ENCODE measurements at regions not wholly inside any gene's neighbourhood (a gene's known extent, or its start where the extent isn't known, plus 50 kb on each side); places are given as distances from the start of the nearest gene placed in this dataset.

GRCh38 chr2:122635686-122636085 is 880.2 kb downstream of the TSN start:
- Histone ChIP-seq H3K9ac (replicated peaks in 1 of 4; ENCODE audit: extremely low read depth in 1 of 4, low read depth in 3 of 4, low read length in 3 of 4) (no peak overlapping the region), H2BK120ac (replicated peaks; ENCODE audit: low read depth, low read length) (no peak overlapping the region), H4K8ac (ENCODE audit: extremely low read depth, insufficient read depth, low read length) (no peak overlapping the region), H2AFZ (ENCODE audit: low read length) (peak overlapping the region; percentile 79; the same call in 1 of the 2 replicates), H3K4me3 (ENCODE audit: extremely low read depth in 1 of 4, insufficient read depth in 2 of 4, low read depth in 3 of 4, low read length in 4 of 4) (no peak overlapping the region), H2BK15ac (ENCODE audit: low read length) (no peak overlapping the region), H3K23me2 (ENCODE audit: low read depth, low read length) (no peaks in the 10 kb centered on the region), H3K9me3 (ENCODE audit: insufficient read depth in 2 of 2, low read depth in 1 of 2, low read length in 1 of 2) (no peaks in the 10 kb centered on the region), H3K4ac (replicated peaks; ENCODE audit: insufficient read length, low read depth, low read length) (no peak overlapping the region), H2BK5ac (ENCODE audit: low read depth, low read length) (no peak overlapping the region), H2BK20ac (ENCODE audit: low read length) (no peak overlapping the region), H4K5ac (ENCODE audit: insufficient read length, low read depth, low read length) (no peak overlapping the region), H3K79me2 (ENCODE audit: control insufficient read depth in 1 of 2, insufficient read depth in 2 of 2, low read length in 2 of 2) (no peaks in the 10 kb centered on the region), H3K27me3 (replicated peaks in 1 of 4; ENCODE audit: control insufficient read depth in 3 of 4, extremely low read depth in 1 of 4, insufficient read depth in 3 of 4, low read length in 3 of 4) (no peaks in the 10 kb centered on the region), H3K14ac (ENCODE audit: insufficient read length) (no peak overlapping the region), H3K4me1 (replicated peaks in 1 of 4; ENCODE audit: control insufficient read depth in 3 of 4, insufficient read depth in 4 of 4, low read length in 3 of 4) (no peaks in the 10 kb centered on the region), H2AK5ac (ENCODE audit: low read depth, low read length) (no peak overlapping the region), H3K4me2 (ENCODE audit: insufficient read depth in 1 of 2, low read depth in 2 of 2, low read length in 2 of 2) (no peak overlapping the region), H3K56ac (replicated peaks; ENCODE audit: insufficient read length, low read depth, low read length) (no peak overlapping the region), H3K23ac (ENCODE audit: insufficient read length) (no peak overlapping the region), H3K36me3 (ENCODE audit: control insufficient read depth in 2 of 4, insufficient read depth in 4 of 4, low read length in 3 of 4) (no peaks in the 10 kb centered on the region), H3K27ac (ENCODE audit: low read depth, low read length) (no peak overlapping the region), H4K20me1 (replicated peaks in 1 of 2; ENCODE audit: control insufficient read depth in 1 of 2, insufficient read depth in 2 of 2, low read length in 2 of 2) (no peaks in the 10 kb centered on the region), H3K18ac (ENCODE audit: extremely low read depth, low read length) (no peak overlapping the region), H2BK12ac (ENCODE audit: low read depth, low read length) (no peak overlapping the region), H3K79me1 (ENCODE audit: low read depth, low read length) (no peaks in the 10 kb centered on the region), H4K91ac (replicated peaks; ENCODE audit: insufficient read length, low read length) (no peak overlapping the region)
- WGBS, 2 experiments (ENCODE audit: extremely low coverage in 1 of 2, insufficient coverage in 1 of 2, insufficient read length in 1 of 2, insufficient replicate concordance in 2 of 2, low coverage in 1 of 2, low lambda C conversion rate in 2 of 2, missing lambda C conversion rate in 1 of 2), result 83% methylated on average over 1 of the region's 1 CpG; no CpG with 5 or more reads in 1 of the 2 experiments
- DNase-seq (ENCODE audit: low read depth in 1 of 2, low spot score in 2 of 2) (no peak), FAIRE-seq (no peak)
- CTCF ChIA-PET (ENCODE audit: partially characterized antibody), result no interaction called here
- TF ChIP-seq KDM4A (IDR thresholded peaks at IDR 0.05; ENCODE audit: low read depth, low read length, severe bottlenecking), result no peak
- TF ChIP-seq RNF2 (IDR thresholded peaks at IDR 0.05; ENCODE audit: borderline replicate concordance, low read depth, low read length, missing control alignments, poor library complexity, severe bottlenecking), result no peak
- no peak for TF ChIP-seq YY1 (IDR thresholded peaks at IDR 0.05; ENCODE audit: low read depth, low read length)
- no peak for TF ChIP-seq RBBP5 (IDR thresholded peaks at IDR 0.05; ENCODE audit: borderline replicate concordance, low read depth, low read length)
- TF ChIP-seq E2F6 (IDR thresholded peaks at IDR 0.05), result no peak
- no peak for TF ChIP-seq CTBP2 (IDR thresholded peaks at IDR 0.05; ENCODE audit: borderline replicate concordance, insufficient read depth, insufficient read length, low read length)
- TF ChIP-seq CHD1 (IDR thresholded peaks at IDR 0.05; ENCODE audit: low read depth, low read length), result no peak
- no peak for TF ChIP-seq CEBPB (IDR thresholded peaks at IDR 0.05; ENCODE audit: low read depth, low read length)
- TF ChIP-seq ASH2L (IDR thresholded peaks at IDR 0.05; ENCODE audit: low read length), result no peak
- TF ChIP-seq KDM5A (IDR thresholded peaks at IDR 0.05; ENCODE audit: low read length), result no peak
- TF ChIP-seq HDAC2 (IDR thresholded peaks at IDR 0.05; ENCODE audit: borderline replicate concordance in 1 of 2, low read depth in 2 of 2, low read length in 2 of 2), result no peak
- no peak for TF ChIP-seq RFX5 (IDR thresholded peaks at IDR 0.05; ENCODE audit: borderline replicate concordance, low read depth, low read length)
- POLR2A ChIA-PET (ENCODE audit: partially characterized antibody), result no interaction called here
